Posterior cingulate gyrus (tissue), 11 donors: ENCODE measurements at regions not wholly inside any gene's neighbourhood (a gene's known extent, or its start where the extent isn't known, plus 50 kb on each side); places are given as distances from the start of the nearest gene placed in this dataset.
"Not testable (repeated sequence)": the region's sequence is repeated elsewhere in the genome, so short reads cannot be mapped to it uniquely, and the experiment has no call there.

Experiments
- DNase-seq, 10 donors: peaks; one replicate each; pipeline versions ENCODE4 v3.0.0 to v3.0.0-alpha.2; 2020 to 2021; ENCODE audit warnings: mixed read lengths in 3 of 10
- intact Hi-C: fragments of 100-400 bp; cut with DNase I; formaldehyde crosslinking; loops from one replicate; pipeline ENCODE4 v1.15.1; 2023

DNA sequence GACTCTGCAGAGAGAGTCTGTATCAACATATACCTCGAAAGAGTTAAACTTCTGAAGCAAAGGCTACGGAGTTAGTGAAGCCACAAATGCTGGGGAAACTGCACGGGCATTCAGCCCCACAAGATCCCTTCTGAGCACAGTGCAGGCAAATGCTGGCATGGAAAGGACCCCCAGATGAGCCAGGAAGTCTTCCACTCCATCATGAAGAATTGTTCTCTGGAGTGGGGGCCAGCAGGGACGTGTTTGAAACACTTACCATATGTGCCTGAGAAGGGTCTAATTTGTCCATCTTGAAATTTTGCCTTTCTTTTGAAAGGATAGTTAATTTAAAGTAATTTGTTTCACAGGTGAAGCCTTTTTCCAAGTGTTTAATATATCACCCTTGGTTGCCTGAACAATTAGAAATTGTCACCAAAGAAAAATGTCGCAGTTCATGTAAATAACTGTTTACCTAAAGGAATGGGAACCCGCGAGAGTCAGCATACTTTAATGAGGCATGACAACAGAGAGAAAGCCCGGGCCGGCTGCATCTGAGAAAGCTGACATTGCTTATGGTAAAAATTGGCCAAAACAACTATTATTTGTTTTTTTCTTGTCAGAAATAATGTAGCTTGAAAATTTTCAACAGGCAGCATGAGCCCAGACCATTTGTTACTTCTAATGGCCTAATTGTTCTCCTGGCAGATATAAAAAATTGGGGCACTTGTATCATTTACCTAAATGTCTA, 287.6 kb upstream of the MGMT start:
- intact Hi-C loops: no loop called here
- DNase-seq: no peak

DNA sequence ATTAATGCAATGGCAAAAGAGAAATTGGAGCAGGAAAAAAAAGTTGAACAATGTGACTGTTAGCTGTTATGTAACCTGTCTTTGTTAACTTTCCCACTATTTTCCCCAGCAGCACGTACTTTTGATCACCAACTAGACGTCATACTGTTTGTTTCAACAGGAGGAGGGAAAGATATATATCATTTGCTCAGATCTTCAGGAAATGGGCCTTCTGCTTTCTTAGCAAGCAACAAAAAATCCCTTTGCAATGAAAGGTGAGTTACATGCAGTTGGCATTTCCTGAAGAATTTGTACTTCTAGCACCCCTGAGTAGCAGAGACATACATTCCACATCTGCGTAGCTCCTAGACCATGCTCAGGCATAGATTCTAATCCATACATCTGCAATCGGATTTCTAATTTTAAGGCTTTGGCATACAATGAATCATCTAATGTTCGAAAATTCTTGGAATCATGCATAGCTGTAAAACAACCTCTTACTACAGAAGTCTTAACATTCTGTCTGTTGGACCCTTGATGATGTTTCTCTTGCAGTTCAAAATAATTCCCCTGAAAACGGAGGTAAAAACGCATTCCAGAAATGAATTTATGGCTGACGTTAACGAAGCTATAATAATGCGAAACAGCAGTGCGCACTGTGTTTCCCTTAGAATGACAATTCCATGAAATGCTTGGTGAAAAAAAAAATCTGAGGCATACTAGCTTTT, 286.9 kb upstream of the MGMT start:
- intact Hi-C loops: no loop called here
- no peak for DNase-seq

DNA sequence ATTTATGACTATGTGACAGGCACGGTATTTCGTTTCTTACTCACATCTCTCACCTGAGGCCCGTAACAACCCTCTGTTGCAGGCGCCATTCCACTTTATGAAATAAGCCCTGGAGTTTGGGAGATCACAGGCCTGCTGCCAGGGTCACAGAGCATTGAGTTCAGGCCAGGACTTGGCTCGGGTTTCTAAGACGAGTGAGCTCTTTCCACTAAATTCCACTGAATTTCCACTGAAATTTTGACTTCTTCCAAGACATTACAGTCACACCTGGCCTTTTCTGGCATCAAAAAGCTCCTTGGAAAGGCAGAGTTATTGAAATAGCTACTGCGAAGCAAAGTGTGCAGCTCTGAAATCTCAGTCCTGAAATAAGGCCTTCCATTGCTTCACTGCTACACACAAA, 282.8 kb upstream of the MGMT start:
- intact Hi-C loops: no loop called here
- DNase-seq: no peak

DNA sequence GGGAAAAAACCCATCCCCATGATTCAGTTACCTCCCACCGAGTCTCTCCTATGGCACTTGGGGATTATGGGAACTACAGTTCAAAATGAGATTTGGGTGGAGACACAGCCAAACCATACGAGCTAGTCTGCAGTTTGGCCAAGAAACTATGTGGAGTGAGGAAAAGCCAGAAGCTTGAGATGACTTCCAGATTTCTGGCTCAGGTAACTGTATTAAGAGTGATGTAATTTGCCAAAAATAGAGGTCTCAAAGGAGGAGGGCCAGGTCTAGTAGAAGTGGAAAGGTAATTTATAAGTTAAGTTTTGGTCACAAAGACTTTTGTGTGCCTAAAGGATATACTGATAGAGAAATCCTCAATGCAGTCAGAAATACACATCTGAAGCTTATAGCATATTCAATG, 279.7 kb upstream of the MGMT start:
- intact Hi-C loops: no loop called here
- DNase-seq: no peak

DNA sequence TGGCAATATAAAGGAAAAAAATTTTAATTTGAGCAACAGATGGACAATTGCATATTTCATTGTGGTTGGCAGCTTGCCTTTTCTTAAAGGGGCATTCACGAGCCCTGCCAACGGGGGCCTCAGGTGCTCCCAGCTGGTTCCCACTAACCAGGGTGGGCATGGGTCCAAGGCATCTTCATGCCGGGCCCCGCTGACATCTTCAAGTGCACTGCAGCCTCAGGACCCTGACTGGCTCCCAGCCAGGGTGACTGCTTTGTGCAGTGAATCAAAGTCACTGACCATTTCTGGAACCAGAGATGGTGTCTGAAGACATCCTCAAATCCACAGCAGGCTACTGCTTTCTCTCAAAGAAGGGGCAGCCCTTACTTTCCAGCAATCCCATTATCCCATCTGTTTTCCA, 275.2 kb upstream of the MGMT start:
- no peak for DNase-seq
- intact Hi-C loops: no loop called here

DNA sequence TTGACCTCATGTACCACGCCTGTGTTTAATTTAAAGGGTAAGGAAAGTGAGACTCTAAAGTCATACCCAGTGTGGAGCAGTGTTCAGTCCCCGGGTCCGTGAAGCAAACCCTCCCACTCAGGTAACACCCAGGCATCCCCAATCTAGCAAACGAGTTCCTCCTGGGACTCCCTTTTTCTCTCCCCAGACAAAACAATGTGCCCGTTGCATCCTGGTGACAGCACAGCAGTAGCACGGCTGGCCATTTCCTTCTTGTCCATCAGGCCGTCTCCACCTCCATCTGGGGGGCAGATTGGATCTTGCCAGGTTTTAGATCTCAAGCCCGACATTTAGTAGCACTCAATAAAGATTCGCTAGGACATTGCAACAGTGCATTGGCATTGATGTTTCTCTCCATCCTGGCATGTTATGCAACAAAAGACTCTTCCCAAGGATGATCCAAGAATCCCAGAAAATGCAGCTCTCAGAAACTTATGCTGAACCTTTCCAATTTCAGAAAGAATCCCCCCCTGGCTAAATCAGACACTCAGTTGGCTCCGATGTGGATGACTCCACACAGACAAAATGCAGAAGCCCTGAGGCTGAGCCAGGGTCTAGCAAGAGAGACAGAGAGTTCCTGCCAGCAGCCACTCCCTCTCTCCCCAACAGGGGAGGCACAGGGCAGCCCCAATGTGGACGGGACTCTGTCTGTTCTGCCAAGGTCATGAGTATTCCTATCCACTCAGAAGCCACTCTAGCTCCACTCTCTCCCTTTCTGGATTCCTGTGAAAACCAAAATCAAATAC, 274.5 kb upstream of the MGMT start:
- DNase-seq: peak in 1 of 10 donors; percentile 32
- intact Hi-C loops: no loop called here

DNA sequence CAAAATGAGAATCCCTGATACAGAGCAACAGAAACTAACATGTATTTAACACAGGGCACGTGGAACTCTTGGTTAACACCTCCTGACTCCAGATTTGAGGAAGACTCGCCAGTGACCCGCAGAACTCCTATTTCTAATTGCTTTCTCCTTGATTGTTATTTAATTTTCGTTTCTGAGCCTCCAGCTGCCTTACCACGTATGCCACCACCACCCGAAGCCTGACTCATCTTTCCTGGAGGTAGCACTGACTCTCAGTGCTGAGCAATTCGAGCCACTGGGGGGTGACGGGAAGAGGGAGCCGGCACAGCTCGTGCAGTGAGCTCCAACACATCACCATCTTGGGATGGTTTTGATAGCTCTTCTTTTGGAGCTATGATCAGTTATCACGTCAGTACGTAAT, 273.9 kb upstream of the MGMT start:
- intact Hi-C loops: no loop called here
- DNase-seq: peak in 4 of 10 donors; percentile 19 to 81 (median 74)

DNA sequence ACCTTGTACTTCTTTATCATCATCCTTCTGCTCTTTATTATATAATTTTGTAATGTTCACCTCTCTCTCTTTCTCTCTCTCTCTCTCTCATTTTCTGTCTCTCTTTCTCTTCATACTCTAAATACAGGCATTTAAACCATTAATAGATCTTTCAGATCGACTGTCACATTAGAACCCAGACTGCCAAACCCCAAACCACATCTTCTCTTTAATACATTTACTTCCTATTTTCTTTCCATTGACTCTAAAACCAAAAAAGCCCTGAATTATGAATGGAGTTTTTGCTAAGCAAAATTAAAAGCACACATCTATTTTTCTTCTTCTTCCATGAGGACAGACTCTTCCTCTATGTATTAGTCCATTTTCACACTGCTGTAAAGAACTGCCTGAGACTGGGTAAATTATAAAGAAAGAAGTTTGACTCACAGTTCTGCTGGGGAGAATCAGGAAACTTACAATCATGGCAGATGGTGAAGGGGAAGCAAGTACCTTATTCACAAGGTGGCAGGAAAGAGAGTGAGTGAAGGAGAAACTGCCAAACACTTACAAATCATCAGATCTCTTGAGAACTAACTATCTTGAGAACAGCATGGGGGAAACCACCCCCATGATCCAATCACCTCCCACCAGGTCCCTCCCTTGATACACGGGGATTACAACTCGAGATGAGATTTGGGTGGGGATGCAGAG, 272.7 kb upstream of the MGMT start:
- DNase-seq: no peak
- intact Hi-C loops: no loop called here

DNA sequence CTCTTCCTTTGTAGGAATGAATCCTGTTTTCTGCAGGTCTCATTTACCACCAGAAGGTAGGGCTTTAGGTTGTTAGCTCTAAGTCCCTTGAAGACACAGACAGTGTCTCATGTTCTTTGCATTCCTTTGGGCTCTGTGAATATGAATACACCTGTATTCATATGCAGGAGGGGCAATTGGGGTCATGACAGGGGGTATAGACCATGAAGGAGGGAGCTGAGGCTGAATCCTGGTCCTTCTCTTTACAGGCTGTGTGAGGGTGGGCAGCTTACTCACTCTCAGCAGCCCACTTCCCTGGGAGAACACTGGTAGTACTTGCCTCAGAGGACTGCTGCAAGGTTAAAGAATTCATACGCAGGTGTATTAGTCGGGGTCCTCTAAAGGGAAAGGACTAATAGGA, 267.2 kb upstream of the MGMT start:
- no peak for DNase-seq
- intact Hi-C loops: no loop called here

DNA sequence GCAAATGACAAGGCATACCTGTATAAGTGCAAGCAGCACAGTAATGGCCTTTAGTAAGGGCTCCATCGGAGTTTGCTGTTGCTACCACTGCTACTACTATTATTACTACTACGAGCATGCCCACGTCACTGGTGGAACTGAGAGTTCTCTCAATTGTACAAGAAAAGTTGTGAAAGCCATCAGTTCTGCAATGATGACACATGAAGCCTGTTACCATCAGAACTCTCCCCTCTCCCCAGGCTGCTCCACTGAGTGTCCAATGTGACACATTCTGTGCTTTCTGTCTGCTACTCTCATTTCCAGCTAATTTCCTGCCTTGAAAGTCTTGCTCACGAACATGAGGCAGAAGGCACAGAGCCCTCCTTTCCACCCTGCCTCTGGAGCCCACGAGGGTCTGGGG, 263.2 kb upstream of the MGMT start:
- no peak for DNase-seq
- intact Hi-C loops: no loop called here

DNA sequence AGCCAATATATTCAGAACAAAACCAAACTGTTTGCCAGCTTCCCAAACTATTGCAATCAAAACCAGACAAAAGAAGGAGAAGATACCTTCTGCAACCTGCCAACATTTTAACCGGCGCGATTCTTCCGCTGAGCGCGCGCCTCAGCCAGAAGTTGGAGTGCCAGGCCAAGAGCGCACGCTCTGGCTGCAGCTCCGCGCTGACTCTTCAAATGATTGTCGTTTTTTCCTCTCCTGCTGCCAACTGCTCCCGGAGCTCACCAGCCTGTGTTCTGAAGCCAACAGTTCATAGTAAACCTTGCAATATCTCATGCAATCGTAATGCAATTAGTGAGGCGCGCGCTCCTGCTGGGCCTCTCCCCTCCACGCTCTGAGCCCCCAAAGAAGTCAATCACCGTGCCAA, 259.7 kb upstream of the MGMT start:
- DNase-seq: peak in 1 of 10 donors; percentile 30
- intact Hi-C loops: no loop called here

DNA sequence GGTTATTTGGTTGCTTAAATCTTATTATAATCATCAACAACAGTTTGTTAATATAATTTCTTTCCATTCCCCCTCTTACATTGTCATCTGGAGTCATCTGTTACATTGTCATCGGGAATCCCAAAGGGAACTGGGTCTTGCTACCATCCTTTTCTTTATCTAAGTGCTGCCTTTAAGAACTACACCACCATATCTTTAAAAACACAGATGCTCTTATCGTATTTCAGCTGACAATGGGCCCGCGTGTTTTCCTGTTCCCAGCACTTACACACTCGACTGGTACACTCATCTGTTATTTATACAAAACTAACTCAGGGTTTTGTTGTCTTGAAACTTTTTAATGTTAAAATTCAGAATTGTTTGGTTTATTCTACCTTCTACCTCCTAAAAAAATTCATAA, 256.2 kb upstream of the MGMT start:
- intact Hi-C loops: no loop called here
- no peak for DNase-seq

DNA sequence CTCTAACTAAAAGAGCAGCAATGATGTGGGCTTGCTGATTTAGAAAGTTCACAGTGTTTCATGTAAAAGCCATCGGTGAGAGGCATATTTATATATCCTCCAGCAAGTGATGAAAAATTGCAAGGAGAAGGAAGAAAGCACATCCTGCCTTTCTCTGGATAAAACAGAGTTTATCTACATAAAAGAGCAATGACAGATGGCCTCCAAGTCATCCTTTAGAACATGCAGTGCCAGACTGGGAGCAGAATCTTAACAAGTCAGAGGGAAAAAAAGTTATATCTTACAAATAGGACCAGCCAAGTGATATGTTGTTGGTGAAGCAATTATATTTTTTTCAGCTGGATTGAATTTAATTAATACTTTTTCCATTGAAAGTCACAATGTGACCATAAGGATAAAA, 253.8 kb upstream of the MGMT start:
- intact Hi-C loops: no loop called here
- no peak for DNase-seq

DNA sequence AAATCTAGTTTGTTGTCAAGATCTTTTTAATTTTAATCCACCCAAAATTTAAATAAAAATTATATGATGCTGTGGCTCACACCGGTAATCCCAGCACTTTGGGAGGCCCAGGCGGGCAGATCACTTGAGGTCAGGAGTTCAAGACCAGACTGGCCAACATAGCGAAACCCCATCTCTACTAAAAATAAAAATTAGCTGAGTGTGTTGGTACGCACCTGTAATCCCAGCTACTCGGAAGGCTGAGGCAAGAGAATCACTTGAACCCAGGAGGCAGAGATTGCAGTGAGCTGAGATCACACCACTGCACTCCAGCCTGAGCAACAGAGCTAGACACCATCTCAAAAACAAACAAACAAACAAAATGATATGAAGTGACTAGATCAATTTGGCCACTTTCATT, 253.0 kb upstream of the MGMT start:
- intact Hi-C loops, DNase-seq: not testable (repeated sequence)

DNA sequence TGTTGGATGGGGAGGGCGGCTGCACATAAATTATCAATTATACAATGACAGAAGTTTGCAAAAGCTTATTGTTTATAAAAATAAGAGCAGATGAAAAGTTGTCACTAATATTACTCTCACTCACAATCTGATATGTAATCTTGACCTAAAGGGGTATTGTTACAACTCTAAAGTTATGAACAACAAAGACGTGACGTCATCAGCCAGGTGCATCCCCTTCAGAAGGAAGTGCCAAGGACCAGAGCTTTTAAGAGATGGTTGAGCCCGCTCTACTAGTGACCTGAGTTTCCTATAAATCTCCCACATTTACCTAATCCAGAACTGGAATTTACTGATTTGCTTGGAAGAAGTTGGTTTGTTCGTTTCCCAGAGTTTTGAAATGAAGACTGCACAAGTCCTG, 247.7 kb upstream of the MGMT start:
- intact Hi-C loops: no loop called here
- DNase-seq: no peak

DNA sequence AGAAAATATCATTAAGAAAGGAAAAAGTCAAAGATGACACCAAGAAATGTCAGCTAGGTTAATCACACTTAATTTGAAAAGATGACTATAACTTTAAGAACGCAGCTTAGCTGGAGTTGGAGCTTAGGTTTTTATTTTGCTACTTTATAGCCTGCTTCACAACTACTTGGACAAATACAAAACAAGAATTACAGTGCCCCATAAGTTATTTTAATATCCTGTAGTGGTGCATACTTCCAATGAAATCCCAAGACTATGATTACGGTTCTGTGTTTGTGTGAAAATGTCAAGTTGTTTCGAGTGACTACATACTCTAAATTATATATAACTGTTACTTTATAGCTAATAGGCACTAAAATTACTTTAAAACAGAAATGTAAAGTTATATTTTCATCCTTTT, 244.6 kb upstream of the MGMT start:
- intact Hi-C loops: no loop called here
- DNase-seq: no peak

DNA sequence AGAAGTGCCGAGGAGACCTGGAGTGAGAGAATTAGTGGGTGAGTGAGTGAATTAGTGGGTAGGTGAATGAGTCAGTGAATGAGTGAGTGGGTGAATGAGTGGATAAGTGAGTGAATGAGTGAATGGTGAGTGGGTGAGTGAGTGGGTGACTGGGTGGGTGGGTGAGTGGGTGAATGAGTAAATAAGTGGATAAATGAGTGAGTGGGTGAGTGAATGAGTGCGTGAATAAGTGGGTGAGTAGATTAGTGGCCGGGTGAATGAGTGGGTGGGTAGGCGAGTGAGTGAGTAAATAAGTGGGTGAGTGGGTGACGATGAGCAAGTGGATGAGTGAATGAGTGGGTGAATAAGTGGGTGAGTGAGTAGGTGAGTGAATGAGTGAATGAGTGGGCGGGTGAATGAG, 243.7 kb upstream of the MGMT start:
- intact Hi-C loops: no loop called here
- no peak for DNase-seq

DNA sequence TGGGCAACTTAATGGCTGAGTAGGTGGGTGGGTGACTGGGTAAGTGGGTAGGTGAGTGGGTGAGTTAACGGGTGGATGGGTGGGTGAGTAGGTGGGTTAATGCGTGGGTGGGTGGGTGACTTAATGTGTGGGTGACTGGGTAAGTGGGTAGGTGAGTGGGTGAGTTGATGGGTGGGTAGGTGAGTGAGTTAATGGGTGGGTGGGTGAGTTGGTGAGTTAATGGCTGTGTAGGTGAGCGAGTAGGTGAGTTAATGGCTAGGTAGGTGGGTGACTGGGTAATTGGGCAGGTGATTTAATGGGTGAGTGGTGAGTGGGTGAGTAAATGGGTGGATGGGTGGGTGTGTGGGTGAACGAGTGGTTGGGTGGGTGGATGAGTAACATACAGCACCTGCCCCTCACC, 243.0 kb upstream of the MGMT start:
- intact Hi-C loops: no loop called here
- DNase-seq: no peak

DNA sequence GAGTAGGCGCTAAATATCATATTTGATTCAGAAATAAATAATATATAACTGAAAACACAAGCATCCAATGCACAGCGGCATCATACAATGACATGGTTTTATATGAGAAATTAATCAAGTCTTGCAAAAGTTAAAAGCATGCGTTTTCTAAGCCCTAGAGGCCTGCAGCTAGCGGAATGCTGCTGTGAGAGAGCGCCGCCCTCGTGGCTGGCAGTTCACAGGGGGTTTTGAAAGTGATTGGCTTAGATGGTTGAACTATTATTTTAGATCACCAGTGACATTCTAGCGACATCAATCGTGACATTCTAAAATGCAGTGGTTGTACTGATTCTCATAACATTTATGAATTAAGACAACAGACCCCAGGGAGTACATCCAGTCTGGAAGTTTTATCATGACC, 235.2 kb upstream of the MGMT start:
- no peak for DNase-seq
- intact Hi-C loops: no loop called here

DNA sequence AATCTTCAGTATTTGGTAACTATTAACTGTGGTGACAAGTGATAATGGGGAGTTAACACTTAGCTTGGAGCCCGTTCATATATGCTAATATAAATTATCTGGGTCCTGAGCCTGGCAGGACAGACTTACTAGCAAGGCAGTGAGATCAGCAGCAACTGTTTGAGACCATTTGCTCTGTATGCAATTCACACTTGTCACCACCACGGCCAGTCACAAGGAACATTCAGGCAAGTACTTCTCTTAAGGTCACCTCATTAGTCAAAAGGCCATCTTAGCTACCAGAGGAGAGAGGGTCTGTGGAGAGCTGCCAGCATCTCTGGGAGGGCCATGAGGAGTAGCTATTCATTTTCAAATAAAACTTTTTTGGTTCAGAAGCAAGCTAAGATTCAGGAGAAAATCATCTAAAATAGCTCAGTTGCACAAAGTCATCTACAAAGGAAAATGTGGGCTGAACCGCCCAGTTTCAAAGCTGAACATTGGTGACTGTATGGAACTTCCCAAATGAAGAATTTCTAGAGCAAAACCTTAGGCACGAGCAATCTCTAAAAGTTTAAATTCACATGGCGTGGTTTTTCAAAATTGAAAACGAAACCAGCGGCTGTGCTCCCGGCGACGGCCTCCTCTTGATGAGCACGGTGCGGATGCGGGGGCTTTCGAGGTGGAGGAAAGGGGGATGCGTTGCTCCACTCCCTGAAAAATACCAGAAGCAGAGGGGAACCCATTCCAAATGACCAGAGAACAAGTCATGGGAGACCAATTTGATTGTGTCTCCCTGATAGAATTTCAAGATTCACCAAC, 233.5 kb upstream of the MGMT start:
- no peak for DNase-seq
- intact Hi-C loops: no loop called here
